Smooth muscle cell (in vitro differentiated cells): ENCODE measurements at regions not wholly inside any gene's neighbourhood (a gene's known extent, or its start where the extent isn't known, plus 50 kb on each side); places are given as distances from the start of the nearest gene placed in this dataset.

Experiments
- DNase-seq: peaks from one replicate; lab custom pipeline; 2025; ENCODE audit not compliant: unreplicated experiment; lab: John Stamatoyannopoulos, UW
- H2AFZ ChIP-seq: fragments of 200-600 bp; sonication (generic); 2 replicates; pipeline ENCODE4 v1.6.0; 2016; ENCODE audit warnings: antibody characterized with exemption, low read depth, mild to moderate bottlenecking
- H3F3A ChIP-seq: fragments of 200-600 bp; sonication (generic); 2 replicates; pipeline ENCODE4 v1.6.0; 2017; ENCODE audit warnings: antibody characterized with exemption, low read depth
- H3K27ac ChIP-seq: fragments of 200-600 bp; sonication (generic); 2 replicates; pipeline ENCODE4 v1.5.1; 2016; ENCODE audit warnings: low read depth, mild to moderate bottlenecking
- H3K27me3 ChIP-seq: fragments of 200-600 bp; sonication (generic); 2 replicates; pipeline ENCODE4 v1.6.1; 2016; ENCODE audit warnings: low read depth, mild to moderate bottlenecking
- H3K36me3 ChIP-seq: fragments of 200-600 bp; sonication (generic); 2 replicates; pipeline ENCODE4 v1.5.1; 2016; ENCODE audit warnings: low read depth
- H3K4me1 ChIP-seq: fragments of 200-600 bp; sonication (generic); 2 replicates; pipeline ENCODE4 v1.5.1; 2016; ENCODE audit warnings: low read depth
- H3K4me2 ChIP-seq: fragments of 200-600 bp; sonication (generic); 2 replicates; pipeline ENCODE4 v1.6.0; 2016; ENCODE audit warnings: mild to moderate bottlenecking
- H3K4me3 ChIP-seq: fragments of 200-600 bp; sonication (generic); 2 replicates; pipeline ENCODE4 v1.5.1; 2016; ENCODE audit warnings: mild to moderate bottlenecking
- H3K79me2 ChIP-seq: fragments of 200-600 bp; sonication (generic); 2 replicates; pipeline ENCODE4 v1.6.0; 2016; ENCODE audit warnings: low read depth, mild to moderate bottlenecking
- H3K9ac ChIP-seq: fragments of 200-600 bp; sonication (generic); 2 replicates; pipeline ENCODE4 v1.6.0; 2016; ENCODE audit warnings: low read depth
- H3K9me3 ChIP-seq: fragments of 200-600 bp; sonication (generic); replicated peaks from 2 replicates; pipeline ENCODE4 v1.5.1; 2016; ENCODE audit warnings: low read depth
- H4K20me1 ChIP-seq: fragments of 200-600 bp; sonication (generic); 2 replicates; pipeline ENCODE4 v1.6.0; 2016; ENCODE audit warnings: low read depth
- WGBS: methylation state at CpG from one replicate; pipeline ENCODE4 v1.1.7; 2016; ENCODE audit warnings: low lambda C conversion rate; 5-methylcytosine and 5-hydroxymethylcytosine counted together
- TF ChIP-seq, protein P1 (sequence below): fragments of 200-600 bp; sonication (generic); IDR thresholded peaks from 2 replicates; pipeline ENCODE4 v1.5.1; 2017; ENCODE audit warnings: borderline replicate concordance, mild to moderate bottlenecking, antibody characterized with exemption; ENCODE audit not compliant: insufficient read depth, poor library complexity, severe bottlenecking

DNA sequence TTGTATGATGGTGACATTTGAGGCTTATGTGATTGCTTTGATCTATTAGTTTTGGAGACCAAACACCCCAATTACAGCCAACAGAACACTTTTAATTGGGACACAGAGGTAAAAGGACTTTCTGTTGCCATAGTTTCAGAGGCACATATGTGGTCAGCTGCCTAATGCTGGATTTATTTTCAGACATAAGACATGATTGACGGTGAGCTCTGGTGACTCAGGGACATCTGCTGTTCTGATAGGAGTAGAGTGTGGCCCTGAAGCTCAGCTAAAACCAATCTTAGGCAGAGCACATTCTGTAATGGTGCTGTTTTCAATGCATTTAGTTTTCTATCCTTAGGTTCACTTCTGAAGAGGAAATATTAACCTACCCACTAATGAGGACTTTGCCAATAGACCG lies 247.1 kb downstream of the UTP18 start:
- H3K79me2 ChIP-seq: no peaks in the 10 kb centered on the region
- no peak overlapping the region for H3K4me2 ChIP-seq
- no peaks in the 10 kb centered on the region for H3K36me3 ChIP-seq
- no peak for DNase-seq
- H2AFZ ChIP-seq: no peak overlapping the region
- no peaks in the 10 kb centered on the region for H4K20me1 ChIP-seq
- H3K4me3 ChIP-seq: no peak overlapping the region
- no peaks in the 10 kb centered on the region for H3F3A ChIP-seq
- peaks cover 14% of the 10 kb centered on the region for H3K27me3 ChIP-seq
- H3K27ac ChIP-seq: no peak overlapping the region
- TF ChIP-seq, protein P1, sequence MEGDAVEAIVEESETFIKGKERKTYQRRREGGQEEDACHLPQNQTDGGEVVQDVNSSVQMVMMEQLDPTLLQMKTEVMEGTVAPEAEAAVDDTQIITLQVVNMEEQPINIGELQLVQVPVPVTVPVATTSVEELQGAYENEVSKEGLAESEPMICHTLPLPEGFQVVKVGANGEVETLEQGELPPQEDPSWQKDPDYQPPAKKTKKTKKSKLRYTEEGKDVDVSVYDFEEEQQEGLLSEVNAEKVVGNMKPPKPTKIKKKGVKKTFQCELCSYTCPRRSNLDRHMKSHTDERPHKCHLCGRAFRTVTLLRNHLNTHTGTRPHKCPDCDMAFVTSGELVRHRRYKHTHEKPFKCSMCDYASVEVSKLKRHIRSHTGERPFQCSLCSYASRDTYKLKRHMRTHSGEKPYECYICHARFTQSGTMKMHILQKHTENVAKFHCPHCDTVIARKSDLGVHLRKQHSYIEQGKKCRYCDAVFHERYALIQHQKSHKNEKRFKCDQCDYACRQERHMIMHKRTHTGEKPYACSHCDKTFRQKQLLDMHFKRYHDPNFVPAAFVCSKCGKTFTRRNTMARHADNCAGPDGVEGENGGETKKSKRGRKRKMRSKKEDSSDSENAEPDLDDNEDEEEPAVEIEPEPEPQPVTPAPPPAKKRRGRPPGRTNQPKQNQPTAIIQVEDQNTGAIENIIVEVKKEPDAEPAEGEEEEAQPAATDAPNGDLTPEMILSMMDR: no peak
- H3K9ac ChIP-seq: no peak overlapping the region
- H3K4me1 ChIP-seq: no peaks in the 10 kb centered on the region
- WGBS: 57% methylated on average over 2 of the region's 2 CpGs
- H3K9me3 ChIP-seq: no peaks in the 10 kb centered on the region

DNA sequence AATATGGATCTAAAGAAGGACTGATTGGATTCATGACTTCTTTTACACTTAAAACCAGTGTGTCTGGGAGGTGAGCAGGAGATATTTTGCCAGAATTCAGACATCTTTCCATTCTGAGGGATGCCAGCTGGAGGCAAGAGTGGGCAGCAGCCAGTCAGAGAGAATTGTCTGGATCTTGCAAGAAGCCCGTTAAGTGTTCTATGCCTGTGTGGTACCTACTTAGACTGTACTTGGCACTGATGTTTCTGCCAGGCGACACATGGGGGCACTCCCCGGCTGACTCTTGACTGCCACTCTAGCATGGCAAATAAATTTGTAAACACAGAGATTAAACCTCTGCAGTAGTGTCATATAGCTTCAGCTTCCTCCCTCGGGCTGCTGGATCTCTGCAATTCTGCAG lies 247.7 kb downstream of the UTP18 start:
- Histone ChIP-seq H3K9ac (no peak overlapping the region), H3K9me3 (no peaks in the 10 kb centered on the region), H2AFZ (no peak overlapping the region), H3K27ac (no peak overlapping the region), H3K27me3 (peaks cover 14% of the 10 kb centered on the region), H4K20me1 (no peaks in the 10 kb centered on the region), H3K4me3 (no peak overlapping the region), H3K4me1 (no peaks in the 10 kb centered on the region), H3K4me2 (no peak overlapping the region), H3F3A (no peaks in the 10 kb centered on the region), H3K79me2 (no peaks in the 10 kb centered on the region), H3K36me3 (no peaks in the 10 kb centered on the region)
- TF ChIP-seq, protein P1: no peak
- 85% methylated on average over 4 of the region's 4 CpGs for WGBS
- DNase-seq: no peak

DNA sequence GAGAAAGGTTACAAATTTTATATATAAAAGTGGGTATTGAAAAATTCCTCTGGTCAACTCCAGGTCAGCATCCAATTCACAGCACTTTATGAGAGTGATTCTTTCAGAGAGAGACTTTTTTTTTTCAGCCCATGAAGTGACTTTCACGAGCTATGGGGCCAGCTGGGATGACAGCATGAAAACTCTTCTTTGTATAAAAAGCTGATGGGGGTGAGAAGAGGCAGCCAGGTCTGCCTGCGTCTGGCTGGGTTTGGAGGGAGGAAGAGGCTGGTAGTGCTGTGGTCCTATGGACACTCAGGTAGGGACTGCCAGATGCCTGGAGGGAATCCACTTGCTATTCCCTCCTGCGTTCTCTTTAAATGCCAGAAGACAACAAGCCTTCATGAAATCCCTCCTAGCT lies 250.6 kb downstream of the UTP18 start:
- WGBS: 86% methylated on average over 3 of the region's 3 CpGs
- H3K79me2 ChIP-seq: no peaks in the 10 kb centered on the region
- TF ChIP-seq, protein P1: no peak
- H2AFZ ChIP-seq: no peak overlapping the region
- peaks cover 14% of the 10 kb centered on the region for H3K27me3 ChIP-seq
- no peaks in the 10 kb centered on the region for H3K9me3 ChIP-seq
- H3K4me1 ChIP-seq: no peaks in the 10 kb centered on the region
- no peak overlapping the region for H3K4me3 ChIP-seq
- H3K36me3 ChIP-seq: no peaks in the 10 kb centered on the region
- H3K4me2 ChIP-seq: no peak overlapping the region
- H3K9ac ChIP-seq: no peak overlapping the region
- H3K27ac ChIP-seq: no peak overlapping the region
- no peaks in the 10 kb centered on the region for H3F3A ChIP-seq
- no peak for DNase-seq
- H4K20me1 ChIP-seq: no peaks in the 10 kb centered on the region

DNA sequence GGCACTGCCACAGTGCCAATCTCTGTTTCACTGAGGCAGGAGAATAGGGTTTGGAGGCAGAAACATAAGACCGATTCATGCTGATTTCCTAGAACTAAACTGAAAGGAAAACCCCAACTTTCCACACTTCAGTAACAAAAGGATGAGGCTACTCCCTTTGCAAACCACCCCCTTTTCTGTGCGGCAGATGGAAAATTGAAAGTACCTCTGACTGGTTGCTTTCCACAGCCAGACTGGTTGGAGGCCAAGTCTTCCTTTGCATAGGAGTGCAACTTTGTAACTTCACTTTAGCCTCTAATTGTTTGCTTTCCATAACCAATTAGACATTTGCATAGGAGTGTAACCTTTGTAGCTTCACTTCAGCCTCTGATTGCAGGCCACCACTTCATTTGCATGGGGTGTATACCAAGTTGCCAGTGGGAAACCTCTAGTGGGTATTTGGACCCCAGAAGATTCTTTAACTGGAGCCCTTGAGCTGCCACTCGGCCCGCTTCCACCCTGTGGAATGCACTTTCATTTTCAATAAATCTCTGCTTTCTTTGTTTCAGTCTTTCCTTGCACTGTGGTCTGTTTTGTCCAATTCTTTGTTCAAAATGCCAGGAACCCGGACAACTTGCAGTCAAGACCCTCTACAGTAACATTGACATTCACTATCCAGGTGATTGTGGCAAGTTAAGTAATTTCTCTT lies 252.0 kb downstream of the UTP18 start:
- Histone ChIP-seq H3K27ac (no peak overlapping the region), H3K4me3 (no peak overlapping the region), H3K4me1 (no peaks in the 10 kb centered on the region), H3K9me3 (no peaks in the 10 kb centered on the region), H2AFZ (no peak overlapping the region), H4K20me1 (no peaks in the 10 kb centered on the region), H3K79me2 (no peaks in the 10 kb centered on the region), H3K27me3 (peaks cover 8% of the 10 kb centered on the region), H3K4me2 (no peak overlapping the region), H3K36me3 (no peaks in the 10 kb centered on the region), H3K9ac (no peak overlapping the region), H3F3A (no peaks in the 10 kb centered on the region)
- 83% methylated on average over 5 of the region's 5 CpGs for WGBS
- DNase-seq: no peak
- TF ChIP-seq, protein P1: no peak
